DMS153 (cell line): ENCODE measurements at regions not wholly inside any gene's neighbourhood (a gene's known extent, or its start where the extent isn't known, plus 50 kb on each side); places are given as distances from the start of the nearest gene placed in this dataset.
"Not testable (repeated sequence)": the region's sequence is repeated elsewhere in the genome, so short reads cannot be mapped to it uniquely, and the experiment has no call there.

ENCODE experiments used
- DNase-seq: peaks from one replicate; lab custom pipeline; 2025; lab: John Stamatoyannopoulos, UW

DNA sequence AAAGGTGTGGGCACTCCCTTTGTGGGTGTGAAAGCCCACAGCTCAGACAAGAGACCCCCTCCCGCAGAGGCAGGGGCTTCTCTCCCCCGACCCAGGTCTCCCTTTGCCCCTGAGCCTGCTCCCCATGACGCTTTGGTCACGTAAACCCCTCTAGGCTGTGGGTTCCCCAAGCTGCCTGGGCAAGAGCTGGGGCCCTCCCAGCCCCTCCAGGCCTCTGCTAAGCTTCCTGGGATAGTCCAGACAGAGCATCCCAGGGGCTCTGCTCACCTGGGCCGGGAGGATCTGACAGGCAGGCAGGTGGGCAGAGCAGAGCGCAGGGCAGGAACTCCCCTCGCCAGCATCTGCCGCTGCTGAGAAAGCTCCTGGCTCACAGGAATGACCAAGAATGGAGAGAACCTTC, 177.3 kb downstream of the BANP start:
- DNase-seq = no peak

DNA sequence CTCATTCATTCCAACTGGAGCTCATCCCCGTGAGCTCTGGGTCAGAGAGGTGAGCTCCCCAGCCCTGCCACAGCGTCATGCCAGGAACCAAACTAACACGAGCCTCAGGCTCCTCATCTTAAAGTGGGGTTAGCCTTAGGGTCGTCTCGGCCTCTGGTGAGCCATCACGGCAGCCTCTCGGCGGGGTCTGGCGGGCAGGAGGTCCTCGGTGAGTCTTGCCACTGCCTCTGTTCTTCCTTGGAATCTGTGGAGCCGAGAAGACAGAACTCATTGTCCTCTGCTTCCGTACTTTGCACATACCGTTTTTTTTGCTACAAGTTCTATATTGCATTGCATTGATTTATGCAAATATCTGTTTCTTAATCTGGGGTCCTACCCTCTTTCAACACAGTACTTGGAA, 177.9 kb downstream of the BANP start:
- not testable (repeated sequence) for DNase-seq

DNA sequence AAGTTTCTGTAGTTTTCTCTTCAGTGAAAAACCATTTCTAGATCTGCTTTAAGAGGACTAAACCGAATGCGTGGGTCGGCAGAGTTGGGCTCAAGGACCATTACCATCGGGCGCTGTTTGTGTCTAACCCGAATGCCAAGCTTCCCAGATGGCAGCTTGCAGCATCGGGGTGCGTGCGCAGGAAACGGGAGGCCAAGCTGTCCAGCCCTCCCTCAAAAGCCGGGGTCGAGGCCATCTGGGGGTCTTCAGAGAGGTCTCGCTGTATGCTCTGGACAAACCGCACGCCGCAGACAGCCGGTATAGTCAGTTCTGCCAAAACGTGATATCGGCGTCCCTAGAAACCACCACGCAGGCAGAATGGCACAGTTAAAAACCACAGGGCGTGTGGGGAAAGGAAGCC, 178.8 kb downstream of the BANP start:
- no peak for DNase-seq

DNA sequence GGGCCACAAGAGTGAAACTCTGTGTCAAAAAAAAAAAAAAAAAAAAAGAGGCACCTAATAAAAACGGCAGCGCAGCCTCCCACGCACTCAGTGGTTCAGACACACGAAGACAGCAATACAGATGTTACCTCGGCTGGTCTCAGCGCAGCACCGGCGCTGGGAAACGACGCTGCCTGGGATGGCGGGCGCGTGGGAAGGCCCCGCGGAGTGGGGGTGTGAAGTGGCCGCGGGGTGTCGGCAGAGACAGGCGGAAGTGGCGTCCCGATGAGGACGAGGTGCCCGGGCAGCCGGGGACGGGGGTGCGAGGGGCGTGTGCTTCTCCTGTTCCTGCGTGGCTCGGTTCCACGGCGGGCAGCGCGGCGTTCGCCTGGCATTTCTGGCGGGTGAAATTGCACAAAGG, 179.4 kb downstream of the BANP start:
- no peak for DNase-seq

DNA sequence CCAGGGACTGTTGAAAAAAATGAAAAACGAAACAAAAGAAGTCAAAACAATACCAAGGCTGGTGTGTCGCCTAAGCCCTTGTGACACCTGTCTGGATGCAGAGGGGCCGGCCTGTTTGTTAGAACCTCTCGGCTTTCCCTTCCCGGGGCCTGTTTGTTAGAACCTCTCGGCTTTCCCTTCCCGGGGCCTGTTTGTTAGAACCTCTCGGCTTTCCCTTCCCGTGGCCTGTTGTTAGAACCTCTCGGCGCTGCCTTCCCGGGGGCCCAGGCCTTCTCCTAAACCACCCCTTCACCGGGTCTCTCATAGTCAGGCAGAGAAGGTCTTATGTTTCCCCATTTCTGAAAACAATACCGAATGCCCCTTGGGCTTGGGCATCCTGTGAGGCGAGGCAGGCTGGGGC, 180.0 kb downstream of the BANP start:
- DNase-seq = no peak

DNA sequence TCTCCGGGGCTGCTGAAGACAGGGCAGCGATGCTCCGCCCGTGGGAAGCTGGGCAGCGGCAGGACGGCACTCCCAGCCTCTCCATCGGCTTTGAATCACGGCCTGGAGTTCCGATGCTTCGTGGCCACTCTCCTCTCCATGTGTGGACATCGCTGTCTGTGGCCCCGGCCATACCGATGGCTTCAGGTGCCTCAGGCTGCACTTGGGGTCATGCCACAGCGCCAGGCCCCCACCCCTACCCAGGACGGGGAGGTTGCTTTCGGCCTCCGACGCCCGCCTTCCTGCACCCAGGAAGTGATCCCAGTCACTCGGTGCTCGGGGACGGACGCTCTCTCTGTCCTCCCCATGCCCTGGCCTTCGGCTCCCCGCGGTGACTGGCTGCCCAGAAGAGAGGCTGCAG, 180.7 kb downstream of the BANP start:
- DNase-seq = no peak

DNA sequence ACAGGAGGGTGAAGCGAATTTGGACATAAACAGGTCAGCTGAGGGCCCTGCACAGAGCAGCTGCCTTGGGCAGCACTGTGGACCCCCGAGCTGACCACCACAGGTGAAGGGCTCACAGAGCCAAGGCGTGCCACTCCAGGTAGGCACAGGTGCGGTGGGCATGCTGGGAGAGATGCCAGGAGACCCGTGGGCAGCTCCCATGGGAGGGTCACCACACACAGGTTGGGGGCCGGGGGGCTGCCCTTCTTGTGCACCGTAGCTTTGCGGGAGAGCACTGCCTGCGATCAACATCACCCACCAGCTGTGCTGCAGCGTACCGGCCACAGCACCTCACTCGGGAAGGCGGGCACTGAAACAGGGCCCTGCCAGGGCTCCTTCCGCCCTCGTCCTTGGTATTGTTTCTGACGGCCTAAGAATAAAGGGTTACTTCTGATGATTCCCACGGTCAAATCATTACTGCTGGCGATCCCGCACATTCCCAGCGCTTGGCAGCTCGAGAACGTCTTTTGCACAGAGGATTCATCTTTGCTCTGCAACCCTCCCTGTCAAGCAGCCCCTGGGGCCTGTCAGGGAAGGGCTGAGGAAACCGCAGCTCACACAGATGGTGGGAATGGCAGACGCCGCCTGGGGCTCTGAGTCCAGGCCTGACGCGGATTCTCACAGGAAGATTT, 181.7 kb downstream of the BANP start:
- DNase-seq = no peak

DNA sequence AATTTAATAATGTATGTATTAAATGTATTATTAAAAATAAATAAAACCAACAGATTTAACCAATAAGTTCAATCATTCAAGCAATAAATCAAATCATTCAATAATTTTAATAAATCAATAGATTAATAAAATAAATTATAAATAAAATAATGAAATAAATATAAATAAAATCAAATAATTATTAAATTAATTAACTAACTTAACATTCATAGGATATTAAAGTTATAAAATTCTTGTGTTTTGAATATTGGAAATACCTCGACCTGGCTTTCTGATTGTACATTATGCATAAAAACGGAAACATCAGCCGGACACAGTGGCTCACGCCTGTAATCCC, 182.2 kb downstream of the BANP start:
- no peak for DNase-seq

DNA sequence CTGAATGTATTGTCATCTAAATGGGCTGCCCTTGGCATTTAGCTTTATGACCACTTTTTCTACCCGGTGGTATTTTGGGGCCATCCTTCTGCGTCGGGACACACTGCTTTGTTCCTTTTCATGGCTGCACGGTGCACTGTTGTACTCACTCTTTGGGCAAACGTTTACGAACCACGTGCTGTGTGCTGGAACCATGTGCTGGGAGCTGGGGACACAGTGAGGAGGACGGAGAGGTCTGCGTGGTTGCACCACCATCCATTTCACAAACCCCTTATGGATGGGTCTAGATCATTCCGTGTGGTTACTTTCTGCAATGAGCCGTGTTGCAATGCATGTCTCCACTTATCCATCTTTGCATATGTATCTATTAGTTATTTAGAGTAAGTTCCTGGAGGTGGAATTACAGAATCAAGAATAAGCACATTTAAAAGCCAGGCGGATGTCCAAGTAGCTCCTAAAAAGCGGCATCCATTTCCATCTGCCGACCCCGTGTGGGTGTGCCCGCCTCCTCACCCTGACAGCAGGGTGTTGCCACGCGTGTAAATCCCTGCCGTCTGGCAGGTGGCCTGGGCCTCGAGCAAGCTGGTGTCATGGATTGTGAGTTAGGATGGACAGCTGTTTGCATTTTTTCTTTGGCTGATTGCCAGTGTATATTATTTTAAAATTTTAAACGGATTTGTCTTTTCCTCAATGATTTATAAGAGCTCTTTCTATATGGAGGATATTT, 183.1 kb downstream of the BANP start:
- DNase-seq = not testable (repeated sequence)

DNA sequence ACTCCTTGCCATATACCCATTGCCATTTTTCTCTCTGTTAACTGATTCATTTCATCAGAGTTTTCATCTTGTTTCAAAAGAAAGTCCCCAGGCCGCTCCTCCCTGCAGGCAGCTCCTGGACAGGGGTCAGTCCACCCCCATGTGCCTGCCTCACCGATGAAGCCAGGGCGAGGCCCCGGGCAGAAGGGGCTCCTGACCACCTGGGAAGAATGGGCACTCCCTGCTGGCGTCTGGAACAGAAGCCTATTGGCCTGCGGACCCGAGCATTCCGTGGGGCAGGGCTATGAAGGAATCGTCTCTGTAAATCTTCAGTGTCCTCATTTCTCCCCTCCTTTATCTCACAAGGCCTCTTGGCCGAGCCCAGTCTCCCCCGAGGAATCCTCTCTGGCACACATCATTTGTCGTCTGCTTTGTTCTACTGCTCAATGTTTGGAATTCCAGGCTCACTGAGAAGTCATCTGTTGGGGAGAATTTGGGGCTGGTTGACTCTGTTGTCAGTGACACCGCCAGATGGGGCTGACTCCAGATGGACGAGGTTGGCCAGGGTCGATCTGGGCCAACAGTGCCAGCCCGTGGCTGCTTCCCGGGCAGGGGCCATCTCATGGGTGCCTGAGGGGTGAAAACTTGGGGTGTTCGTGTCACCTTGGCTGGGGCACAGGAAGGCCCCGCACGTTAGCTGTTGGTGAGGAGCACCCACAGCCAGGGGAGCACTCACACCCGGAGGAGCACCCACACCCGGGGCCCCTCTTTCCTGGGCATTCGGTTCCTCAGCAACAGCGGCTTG, 183.9 kb downstream of the BANP start:
- not testable (repeated sequence) for DNase-seq

DNA sequence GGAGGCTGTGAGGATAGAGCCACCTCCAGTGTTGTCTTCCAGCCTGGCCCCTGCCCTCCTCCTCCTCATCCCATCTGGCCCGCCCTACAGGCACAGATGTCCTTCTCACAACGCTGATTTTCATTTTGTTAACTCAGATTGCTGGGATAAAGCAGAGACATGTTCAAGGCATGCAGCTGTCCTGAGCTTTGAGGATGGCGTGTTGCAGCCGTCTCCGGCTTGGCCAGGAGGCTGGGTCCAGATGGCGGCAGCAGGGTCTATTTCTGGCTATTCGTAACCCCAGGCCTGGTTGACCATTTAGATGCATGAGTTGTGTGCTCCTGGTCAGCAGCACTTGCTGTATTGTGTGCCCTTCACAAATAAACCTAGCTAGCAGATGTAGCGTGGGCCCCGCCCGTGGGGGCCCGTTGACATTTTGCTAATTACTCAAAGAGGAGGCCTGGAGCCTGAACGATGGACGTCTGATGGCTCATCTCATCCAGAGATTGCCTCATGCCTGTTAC, 185.0 kb downstream of the BANP start:
- DNase-seq = not testable (repeated sequence)

DNA sequence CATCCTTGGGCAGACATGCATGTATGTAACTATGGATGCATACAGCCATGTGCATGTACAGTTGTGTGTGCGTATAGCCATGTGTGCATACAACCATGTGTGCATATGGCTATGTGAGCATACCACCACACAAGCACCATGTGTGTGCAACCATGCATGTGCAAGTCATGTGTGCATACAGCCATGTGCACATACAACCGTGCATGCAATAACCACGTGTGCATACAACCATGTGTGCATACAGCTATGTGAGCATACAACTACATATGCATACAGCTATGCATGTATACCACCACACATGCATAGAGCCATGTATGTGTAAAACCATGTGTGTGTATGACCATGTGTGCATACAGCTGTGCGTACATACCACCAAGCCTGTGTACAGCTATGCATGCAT, 185.7 kb downstream of the BANP start:
- not testable (repeated sequence) for DNase-seq

DNA sequence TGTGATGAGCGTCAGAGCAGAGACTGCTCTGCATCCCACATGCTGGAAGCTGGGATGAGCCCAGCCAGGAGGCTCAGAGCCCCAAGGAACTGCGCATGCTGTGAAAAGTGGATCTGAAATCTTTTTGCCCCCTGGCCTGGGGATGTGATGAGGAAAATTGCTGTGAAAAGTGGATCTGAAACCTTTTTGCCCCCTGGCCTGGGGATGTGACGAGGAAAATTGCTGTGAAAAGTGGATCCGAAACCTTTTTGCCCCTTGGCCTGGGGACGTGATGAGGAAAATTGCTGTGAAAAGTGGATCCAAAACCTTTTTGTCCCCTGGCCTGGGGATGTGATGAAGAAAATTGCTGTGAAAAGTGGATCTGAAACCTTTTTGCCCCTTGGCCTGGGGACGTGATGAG, 187.9 kb downstream of the BANP start:
- not testable (repeated sequence) for DNase-seq

DNA sequence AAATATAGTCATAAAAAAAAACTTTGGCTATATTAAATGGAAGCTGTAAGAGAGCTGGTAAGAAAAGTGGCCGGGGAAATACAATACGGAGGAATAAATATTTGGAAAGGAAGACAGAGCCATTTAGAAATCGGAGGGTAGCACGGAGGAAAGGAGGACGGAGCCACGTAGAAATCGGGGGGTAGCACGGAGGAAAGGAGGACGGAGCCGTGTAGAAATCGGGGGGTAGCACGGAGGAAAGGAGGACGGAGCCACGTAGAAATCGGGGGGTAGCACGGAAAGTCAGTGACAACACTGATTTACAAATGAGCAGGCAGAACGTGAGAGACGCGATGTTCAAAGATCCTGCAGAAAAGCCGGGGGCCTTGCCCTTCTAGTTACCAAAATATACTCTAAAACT, 189.0 kb downstream of the BANP start:
- DNase-seq = not testable (repeated sequence)

DNA sequence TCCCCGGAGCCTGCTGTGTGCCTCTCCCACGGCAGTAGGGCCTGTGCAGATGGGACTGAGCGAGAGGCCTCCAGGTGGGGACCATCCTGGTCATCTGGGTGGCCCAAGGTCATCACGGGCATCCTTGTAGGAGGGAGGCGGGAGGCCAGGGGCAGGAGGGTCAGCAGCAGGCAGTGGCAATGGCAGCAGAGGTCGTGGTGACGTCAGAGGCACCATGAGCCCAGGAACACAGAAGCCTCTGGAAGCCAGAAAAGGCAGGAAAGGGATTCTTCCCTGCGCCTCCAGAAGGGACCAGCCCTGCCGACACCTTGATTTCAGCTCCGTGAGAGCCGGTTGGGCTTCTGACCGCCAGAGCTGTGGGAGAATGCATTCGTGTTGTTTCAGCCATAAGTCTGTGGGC, 190.3 kb downstream of the BANP start:
- no peak for DNase-seq

DNA sequence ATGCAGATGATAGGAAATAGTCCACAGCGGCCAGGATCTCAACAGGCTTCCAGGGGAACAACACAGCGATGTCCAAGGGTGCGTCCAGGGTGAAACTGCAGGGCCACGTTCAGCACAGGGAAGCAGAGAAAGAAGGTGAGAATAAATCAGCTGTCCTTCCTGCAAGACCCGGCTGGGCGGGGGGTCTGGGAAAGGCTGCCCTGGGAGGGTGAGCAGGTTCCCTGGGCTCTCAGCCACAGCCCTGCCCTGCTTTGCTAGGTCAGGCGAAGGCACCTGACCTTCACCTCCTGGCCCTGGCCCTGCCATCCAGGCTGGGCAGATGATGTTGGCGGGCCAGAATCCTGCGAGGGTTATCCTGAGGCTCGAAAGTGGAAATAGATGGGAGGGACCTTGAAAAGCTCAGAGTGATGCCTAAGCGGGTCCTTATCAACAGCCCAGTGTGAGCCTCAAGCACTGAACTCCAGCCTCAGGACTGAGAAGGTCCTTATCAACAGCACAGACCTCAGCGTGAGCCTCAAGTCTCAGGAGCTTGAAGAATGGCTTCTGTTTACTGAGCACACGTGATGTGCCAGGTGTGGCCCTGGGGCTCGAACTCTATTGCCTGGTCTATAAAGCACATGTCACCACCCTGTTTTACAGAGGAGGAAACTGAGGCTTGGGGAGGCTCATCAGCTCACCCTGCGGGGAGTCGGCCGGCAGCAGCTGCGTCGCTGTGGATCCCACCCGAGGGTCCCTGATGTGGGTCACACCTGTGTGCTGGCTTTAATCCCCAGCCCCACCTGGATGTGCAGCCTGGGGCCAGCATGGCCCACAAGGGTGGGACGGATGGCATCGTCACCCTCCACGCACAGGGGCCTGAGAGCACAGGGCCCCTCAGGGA, 191.1 kb downstream of the BANP start:
- DNase-seq = not testable (repeated sequence)

DNA sequence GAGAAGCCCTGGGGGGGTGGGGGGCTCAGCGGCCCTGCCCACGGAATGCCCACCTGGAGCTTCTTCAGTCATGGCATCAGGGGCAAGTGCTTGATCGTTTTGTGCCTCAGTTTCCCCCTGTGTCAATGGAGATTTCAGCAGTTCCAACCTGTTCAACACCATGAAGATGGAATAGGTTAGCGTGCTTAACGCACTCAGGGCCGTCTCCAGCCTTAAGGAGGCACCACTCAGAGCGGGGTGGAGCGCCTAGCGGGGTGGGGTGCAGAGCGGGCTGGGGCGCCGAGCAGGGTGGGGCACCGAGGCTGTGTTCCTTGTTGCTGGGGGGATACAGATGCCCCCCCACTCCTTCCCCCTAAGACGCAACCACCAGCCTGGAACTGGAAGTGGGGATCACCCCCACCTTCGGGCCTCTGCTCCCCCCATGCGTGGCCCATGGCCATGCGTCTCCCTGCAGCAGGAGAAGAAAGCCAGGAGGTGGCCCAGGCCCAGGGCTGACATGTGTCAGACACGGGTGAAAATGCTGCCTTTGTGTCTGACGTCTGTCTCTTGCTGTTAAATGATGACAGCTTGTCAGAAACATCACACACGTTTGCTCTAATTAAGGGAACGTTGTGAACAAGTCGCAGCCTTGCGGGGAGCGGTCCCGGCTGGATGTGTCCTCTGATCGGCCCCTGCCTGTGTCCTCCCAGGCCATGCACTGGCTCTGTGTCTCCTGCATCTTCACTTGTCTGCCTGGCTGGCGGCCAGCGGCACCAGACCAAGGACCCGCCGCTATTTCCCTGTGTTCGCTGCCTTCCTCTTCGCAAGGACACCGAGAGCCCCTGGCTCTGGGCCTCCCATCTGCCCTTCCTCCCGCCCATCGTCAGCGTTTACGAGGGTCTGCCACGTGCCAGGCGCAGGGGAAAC, 192.1 kb downstream of the BANP start:
- not testable (repeated sequence) for DNase-seq

DNA sequence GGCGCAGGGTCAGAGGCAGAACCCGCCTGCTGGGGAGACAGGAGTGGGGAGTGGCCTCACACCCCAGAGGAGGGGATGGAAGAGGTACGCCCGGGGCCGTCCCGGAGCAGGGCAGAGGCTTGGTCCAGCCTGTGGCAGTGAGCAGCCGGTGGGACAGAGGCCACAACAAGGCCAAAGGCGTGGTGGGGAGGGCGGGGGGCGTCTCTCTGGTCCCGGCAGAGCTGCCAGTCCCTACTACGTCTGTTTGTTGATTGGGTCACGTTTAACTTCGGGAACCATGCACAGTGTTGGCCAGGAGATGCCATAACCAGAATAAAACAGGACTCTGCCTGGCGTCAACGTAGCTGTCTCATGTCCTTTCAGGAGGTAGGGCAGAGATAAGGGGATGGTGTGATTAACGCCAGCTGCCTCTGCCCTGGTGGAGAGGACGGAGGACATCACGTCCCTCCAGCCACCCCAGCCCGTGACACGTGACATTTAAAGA, 192.8 kb downstream of the BANP start:
- no peak for DNase-seq

DNA sequence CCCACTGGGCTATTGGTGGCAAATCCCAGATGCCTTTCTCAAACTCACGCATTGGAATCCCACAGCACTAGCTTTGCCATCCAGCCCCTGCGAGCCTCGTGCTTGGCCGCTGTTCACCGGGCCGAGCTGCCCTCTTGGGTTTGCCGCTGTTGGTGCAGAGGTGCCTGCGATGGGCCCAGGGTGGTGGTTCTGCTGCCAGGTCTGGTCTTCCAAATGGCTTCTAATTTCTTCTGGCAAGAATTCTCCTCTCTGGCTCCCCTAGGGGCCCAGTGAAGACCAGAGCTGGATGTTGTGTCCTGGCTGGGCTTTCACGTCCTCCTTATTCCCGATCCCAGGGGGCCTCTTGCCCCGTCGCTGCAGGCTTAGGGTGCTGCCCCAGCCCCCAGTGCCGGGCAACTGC, 194.1 kb downstream of the BANP start:
- not testable (repeated sequence) for DNase-seq

DNA sequence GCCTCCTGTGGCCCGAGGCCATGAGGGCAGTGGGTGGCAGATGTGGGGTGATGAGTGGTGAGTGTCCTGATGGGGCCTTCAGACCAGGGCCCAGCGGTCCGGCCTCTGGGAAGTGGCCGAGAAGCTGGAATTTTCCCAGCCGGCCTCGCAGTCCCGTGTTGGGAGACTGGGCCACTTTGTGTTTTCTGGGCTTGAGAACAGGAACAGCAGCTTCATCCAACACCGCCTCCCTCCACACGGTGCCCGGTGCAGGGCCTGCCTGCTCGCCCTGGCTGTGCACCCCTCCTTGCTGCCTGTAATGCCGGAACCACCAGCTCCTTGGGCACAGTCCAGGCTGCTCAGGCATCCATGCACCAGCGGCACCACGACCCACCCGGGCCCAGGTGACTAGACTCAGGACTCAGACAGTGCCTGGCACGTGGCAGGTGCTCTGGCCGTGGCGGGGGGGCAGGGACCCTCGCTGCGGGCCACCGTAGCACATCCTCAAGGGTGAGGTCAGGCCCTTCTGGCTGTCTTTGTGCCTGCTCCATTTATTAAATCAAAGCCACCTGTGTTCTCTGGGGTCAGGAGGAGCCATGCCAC, 194.7 kb downstream of the BANP start:
- not testable (repeated sequence) for DNase-seq
